Stimulated activated CD4-positive, alpha-beta T cell treated with anti-CD3 and anti-CD28 coated beads, Interleukin-15, amount 100 ng/mL, for 1 hour (primary cell): ENCODE measurements at regions not wholly inside any gene's neighbourhood (a gene's known extent, or its start where the extent isn't known, plus 50 kb on each side); places are given as distances from the start of the nearest gene placed in this dataset.
"Not testable (repeated sequence)": the region's sequence is repeated elsewhere in the genome, so short reads cannot be mapped to it uniquely, and the experiment has no call there.

Experiments
- DNase-seq, 2 donors: peaks; one replicate each; pipeline ENCODE4 v3.0.0-alpha.2; 2020; ENCODE audit warnings: low read depth in 1 of 2, low spot score in 1 of 2

GRCh38 chr6:1445650-1446330 lies 56.4 kb downstream of the FOXF2 start:
- no peak for DNase-seq

GRCh38 chr6:1449896-1450295 lies 60.5 kb downstream of the FOXF2 start:
- no peak for DNase-seq

GRCh38 chr6:1453024-1453423 lies 63.6 kb downstream of the FOXF2 start:
- DNase-seq = no peak

GRCh38 chr6:1456816-1457215 lies 67.4 kb downstream of the FOXF2 start:
- DNase-seq = not testable (repeated sequence)

- no peak for DNase-seq
These were observed 71.8 kb downstream of the FOXF2 start for GRCh38 chr6:1461207-1461606.

- DNase-seq = no peak
These were observed 72.4 kb downstream of the FOXF2 start for GRCh38 chr6:1461736-1462135.

GRCh38 chr6:1463275-1463674 lies 73.9 kb downstream of the FOXF2 start:
- DNase-seq = no peak

- DNase-seq = no peak
These were observed 74.5 kb downstream of the FOXF2 start for GRCh38 chr6:1463751-1464426.

GRCh38 chr6:1464781-1465370 lies 75.5 kb downstream of the FOXF2 start:
- DNase-seq = no peak

GRCh38 chr6:1468126-1468525 lies 78.8 kb downstream of the FOXF2 start:
- DNase-seq = no peak

- DNase-seq = no peak
These were observed 80.7 kb downstream of the FOXF2 start for GRCh38 chr6:1470040-1470439.

- no peak for DNase-seq
These were observed 83.3 kb downstream of the FOXF2 start for GRCh38 chr6:1472643-1473042.

- DNase-seq = no peak
These were observed 83.8 kb downstream of the FOXF2 start for GRCh38 chr6:1473166-1473565.

GRCh38 chr6:1473598-1473997 lies 84.2 kb downstream of the FOXF2 start:
- no peak for DNase-seq

- DNase-seq = no peak
These were observed 84.8 kb downstream of the FOXF2 start for GRCh38 chr6:1474205-1474604.

- DNase-seq = no peak
These were observed 85.8 kb downstream of the FOXF2 start for GRCh38 chr6:1475174-1475573.

- no peak for DNase-seq
These were observed 88.2 kb downstream of the FOXF2 start for GRCh38 chr6:1477432-1478090.

- DNase-seq = not testable (repeated sequence)
These were observed 88.9 kb downstream of the FOXF2 start for GRCh38 chr6:1478163-1478826.

GRCh38 chr6:1479095-1479494 lies 89.7 kb downstream of the FOXF2 start:
- no peak for DNase-seq

- DNase-seq = no peak
These were observed 90.3 kb downstream of the FOXF2 start for GRCh38 chr6:1479601-1480221.

GRCh38 chr6:1481286-1481685 lies 91.9 kb downstream of the FOXF2 start:
- DNase-seq = no peak
